Caco-2 (cell line): ENCODE measurements at regions not wholly inside any gene's neighbourhood (a gene's known extent, or its start where the extent isn't known, plus 50 kb on each side); places are given as distances from the start of the nearest gene placed in this dataset.

ENCODE experiments used
- BruUV-seq: library from RNA; stranded (reverse); fragments of 400-500 nt; replicated peaks from 2 replicates; lab custom pipeline; 2021; lab: Mats Ljungman, UMichigan
- CTCF ChIA-PET: fragments of 300-600 bp; sonication (Branson Sonifier 250); formaldehyde crosslinking; loops from one replicate; lab custom pipeline; 2022; ENCODE audit warnings: antibody characterized with exemption; lab: Charles Lee
- POLR2A ChIA-PET: fragments of 300-600 bp; sonication (Branson Sonifier 250); formaldehyde crosslinking; loops from one replicate; lab custom pipeline; 2022; ENCODE audit warnings: antibody characterized with exemption; lab: Charles Lee
- DNase-seq, 2 experiments: peaks; one replicate each; pipeline versions ENCODE4 v3.0.0 to v3.0.0-alpha.2; 2020 to 2022
- H3K27me3 ChIP-seq: replicated peaks from 2 replicates; pipeline ENCODE4 v1.6.0; 2011; ENCODE audit warnings: low read length; ENCODE audit not compliant: control insufficient read depth, insufficient read depth
- H3K36me3 ChIP-seq: 2 replicates; pipeline ENCODE4 v1.5.1; 2011; ENCODE audit warnings: low read length; ENCODE audit not compliant: control insufficient read depth, insufficient read depth
- H3K4me1 ChIP-seq: fragments of 250-450 bp; sonication (Bioruptor Pico); 2 replicates; pipeline ENCODE4 v1.5.1; 2020; ENCODE audit warnings: mild to moderate bottlenecking
- H3K4me3 ChIP-seq: 2 replicates; pipeline ENCODE4 v1.5.1; 2011; ENCODE audit warnings: low read depth, mild to moderate bottlenecking, control low read depth, low read length
- H3K9me3 ChIP-seq: fragments of 250-450 bp; sonication (Bioruptor Pico); 2 replicates; pipeline ENCODE4 v1.5.1; 2020; ENCODE audit warnings: mild to moderate bottlenecking, moderate library complexity
- H3K27ac Mint-ChIP-seq: one replicate; pipeline ENCODE4 v1.8.0; 2022; ENCODE audit warnings: mixed read lengths; ENCODE audit not compliant: unreplicated experiment
- H3K27me3 Mint-ChIP-seq: one replicate; pipeline ENCODE4 v1.8.0; 2022; ENCODE audit warnings: mixed read lengths; ENCODE audit not compliant: insufficient read depth, unreplicated experiment
- H3K36me3 Mint-ChIP-seq: one replicate; pipeline ENCODE4 v1.8.0; 2022; ENCODE audit warnings: mild to moderate bottlenecking, mixed read lengths; ENCODE audit not compliant: insufficient read depth, unreplicated experiment
- H3K4me1 Mint-ChIP-seq: one replicate; pipeline ENCODE4 v1.8.0; 2022; ENCODE audit warnings: low read depth, mixed read lengths; ENCODE audit not compliant: unreplicated experiment
- H3K4me3 Mint-ChIP-seq: one replicate; pipeline ENCODE4 v1.8.0; 2022; ENCODE audit warnings: mild to moderate bottlenecking, moderate library complexity, mixed read lengths; ENCODE audit not compliant: unreplicated experiment
- H3K9me3 Mint-ChIP-seq: one replicate; pipeline ENCODE4 v1.8.0; 2022; ENCODE audit warnings: mixed read lengths; ENCODE audit not compliant: unreplicated experiment
- CTCF ChIP-seq, 2 experiments: fragments of 200-600 bp in 1 of 2; IDR thresholded peaks; 1 replicate in 1 of 2; 2 replicates in 1 of 2; pipeline versions ENCODE4 v1.5.1 to v1.8.0; 2011 to 2022; ENCODE audit warnings: antibody characterized with exemption in 1 of 2, control low read depth in 1 of 2, inconsistent platforms in 1 of 2, low read depth in 1 of 2, low read length in 1 of 2, mild to moderate bottlenecking in 1 of 2, moderate library complexity in 1 of 2; ENCODE audit not compliant: insufficient read depth in 1 of 2, severe bottlenecking in 1 of 2, unreplicated experiment in 1 of 2
- intact Hi-C: fragments of 100-400 bp; cut with micrococcal nuclease; formaldehyde crosslinking; loops from one replicate; pipeline ENCODE4 v1.10.0; 2022; ENCODE audit not compliant: unreplicated experiment

- Histone ChIP-seq H3K4me1 (no peaks in the 10 kb centered on the region), H3K36me3 (no peaks in the 10 kb centered on the region), H3K9me3 (no peaks in the 10 kb centered on the region), H3K27me3 (no peaks in the 10 kb centered on the region), H3K4me3 (no peak overlapping the region)
- Mint-ChIP-seq H3K4me1 (no peaks in the 10 kb centered on the region), H3K36me3 (no peaks in the 10 kb centered on the region), H3K27ac (no peak overlapping the region), H3K27me3 (peaks cover 9% of the 10 kb centered on the region), H3K9me3 (no peaks in the 10 kb centered on the region), H3K4me3 (no peak overlapping the region)
- DNase-seq: no peak
- no peak for TF ChIP-seq CTCF (IDR thresholded peaks at IDR 0.05; ENCODE audit: insufficient read depth in 1 of 2, low read depth in 1 of 2, low read length in 1 of 2, severe bottlenecking in 1 of 2, unreplicated experiment in 1 of 2)
- POLR2A ChIA-PET: no interaction called here
- BruUV-seq: no TSS peak
- CTCF ChIA-PET: no interaction called here
- intact Hi-C loops: no loop called here
These were observed 461.6 kb upstream of the VSTM2A start for GRCh38 chr7:54080525-54080924.

GRCh38 chr7:54080971-54081370 lies 461.2 kb upstream of the VSTM2A start:
- no peaks in the 10 kb centered on the region for H3K27me3 ChIP-seq
- H3K9me3 ChIP-seq: no peaks in the 10 kb centered on the region
- intact Hi-C loops: no loop called here
- ChIA-PET CTCF (no interaction called here), POLR2A (no interaction called here)
- peaks cover 9% of the 10 kb centered on the region for H3K27me3 Mint-ChIP-seq
- no TSS peak for BruUV-seq
- DNase-seq: no peak
- H3K36me3 ChIP-seq: no peaks in the 10 kb centered on the region
- H3K4me1 Mint-ChIP-seq: no peaks in the 10 kb centered on the region
- no peaks in the 10 kb centered on the region for H3K9me3 Mint-ChIP-seq
- H3K4me1 ChIP-seq: no peaks in the 10 kb centered on the region
- no peaks in the 10 kb centered on the region for H3K36me3 Mint-ChIP-seq
- H3K4me3 Mint-ChIP-seq: no peak overlapping the region
- H3K4me3 ChIP-seq: no peak overlapping the region
- H3K27ac Mint-ChIP-seq: no peak overlapping the region
- no peak for TF ChIP-seq CTCF (IDR thresholded peaks at IDR 0.05; ENCODE audit: insufficient read depth in 1 of 2, low read depth in 1 of 2, low read length in 1 of 2, severe bottlenecking in 1 of 2, unreplicated experiment in 1 of 2)

GRCh38 chr7:54084340-54084739 lies 457.8 kb upstream of the VSTM2A start:
- ChIA-PET POLR2A (interaction anchor here (0.6 kb wide), 1 partner anchor 416 kb away, joined by 3 read pairs; no protein-coding TSS in a partner anchor), CTCF (no interaction called here)
- no peaks in the 10 kb centered on the region for H3K36me3 Mint-ChIP-seq
- Histone ChIP-seq H3K4me3 (no peak overlapping the region), H3K36me3 (no peaks in the 10 kb centered on the region), H3K9me3 (no peaks in the 10 kb centered on the region), H3K27me3 (no peaks in the 10 kb centered on the region), H3K4me1 (no peaks in the 10 kb centered on the region)
- intact Hi-C loops: no loop called here
- TF ChIP-seq CTCF (IDR thresholded peaks at IDR 0.05; ENCODE audit: insufficient read depth in 1 of 2, low read depth in 1 of 2, low read length in 1 of 2, severe bottlenecking in 1 of 2, unreplicated experiment in 1 of 2): no peak
- H3K9me3 Mint-ChIP-seq: no peaks in the 10 kb centered on the region
- no TSS peak for BruUV-seq
- no peaks in the 10 kb centered on the region for H3K27me3 Mint-ChIP-seq
- no peak for DNase-seq
- no peak overlapping the region for H3K4me3 Mint-ChIP-seq
- no peaks in the 10 kb centered on the region for H3K4me1 Mint-ChIP-seq
- no peak overlapping the region for H3K27ac Mint-ChIP-seq
